ENCODE measurements at regions not wholly inside any gene's neighbourhood (a gene's known extent, or its start where the extent isn't known, plus 50 kb on each side); places are given as distances from the start of the nearest gene placed in this dataset.

- peak; percentile 84 for TF ChIP-seq FOS (IDR thresholded peaks at IDR 0.05; ENCODE audit: low read depth, low read length)
- no peak for TF ChIP-seq CEBPB (IDR thresholded peaks at IDR 0.05; ENCODE audit: low read depth, low read length)
These were observed 234.7 kb upstream of the E2F7 start (continued) for GRCh38 chr12:77299910-77300669.

- H3K56ac ChIP-seq (ENCODE audit: extremely low read depth, insufficient read depth, low read length): no peak overlapping the region
- no peak overlapping the region for H3K9ac ChIP-seq (ENCODE audit: low read depth, low read length)
- no TSS peak for BruUV-seq (replicated peaks)
- H4K20me1 ChIP-seq (ENCODE audit: insufficient read depth, low read length): no peaks in the 10 kb centered on the region
- peak overlapping the region; percentile 18 for H3K4ac ChIP-seq (ENCODE audit: low read depth, low read length)
- no peaks in the 10 kb centered on the region for H3K79me1 ChIP-seq (ENCODE audit: low read depth in 1 of 2, low read length in 2 of 2)
- H2AFZ ChIP-seq (replicated peaks; ENCODE audit: low read length, poor library complexity): peak overlapping the region; percentile 25
- TF ChIP-seq NFE2L2 (IDR thresholded peaks at IDR 0.05; ENCODE audit: low read depth, low read length) (no peak), MAFK (IDR thresholded peaks at IDR 0.05; ENCODE audit: low read depth, low read length) (no peak), MAZ (IDR thresholded peaks at IDR 0.05; ENCODE audit: borderline replicate concordance, low read depth, low read length) (no peak), RAD21 (IDR thresholded peaks at IDR 0.05; ENCODE audit: low read length) (no peak), RFX5 (IDR thresholded peaks at IDR 0.05; ENCODE audit: low read depth, low read length) (no peak), CTCF (conservative IDR thresholded peaks at IDR 0.05; ENCODE audit: low read depth, low read length) (no peak), USF2 (IDR thresholded peaks at IDR 0.05; ENCODE audit: low read depth, low read length) (no peak), CHD1 (IDR thresholded peaks at IDR 0.05; ENCODE audit: low read depth, low read length) (no peak), RCOR1 (IDR thresholded peaks at IDR 0.05; ENCODE audit: insufficient replicate concordance, low read length) (no peak)
- CTCF ChIA-PET: no interaction called here
- peak overlapping the region; percentile 10; the same call in 1 of the 2 replicates for H4K91ac ChIP-seq (ENCODE audit: insufficient read depth, low read depth, low read length)
- no peak overlapping the region for H3K27ac ChIP-seq (ENCODE audit: insufficient read depth, low read length)
- H2BK120ac ChIP-seq (ENCODE audit: low read depth, low read length): peak overlapping the region; percentile 65
- no peaks in the 10 kb centered on the region for H3K9me3 ChIP-seq (ENCODE audit: control insufficient read depth, insufficient read depth, low read length)
- no CpG with 5 or more reads among the region's 3 CpGs for WGBS, 2 experiments (ENCODE audit: extremely low coverage in 2 of 2, insufficient read length in 1 of 2)
- dilution Hi-C loops (cut with HindIII; ENCODE audit: low sequenced_read_pairs, unreplicated experiment) (no loop called here), in situ Hi-C loops (cut with MboI; ENCODE audit: low sequenced_read_pairs) (no loop called here), intact Hi-C loops (cut with micrococcal nuclease) (no loop called here)
- no peaks in the 10 kb centered on the region for H3K27me3 ChIP-seq (ENCODE audit: control insufficient read depth, insufficient read depth, low read length)
- ATAC-seq (ENCODE audit: low read depth) (no peak), DNase-seq (no peak)
- peak overlapping the region; percentile 57 for H2AK5ac ChIP-seq (ENCODE audit: low read depth, low read length)
- peaks cover 8% of the 10 kb centered on the region for H3K4me1 ChIP-seq (ENCODE audit: control insufficient read depth, insufficient read depth, low read length)
- POLR2A ChIA-PET (ENCODE audit: unreplicated experiment): no interaction called here
- H3K4me2 ChIP-seq (ENCODE audit: low read depth, low read length): no peak overlapping the region
- peak overlapping the region; percentile 33; the same call in 1 of the 2 replicates for H3K14ac ChIP-seq (replicated peaks; ENCODE audit: low read depth, low read length)
- peak overlapping the region; percentile 41 for H2BK20ac ChIP-seq (ENCODE audit: low read depth, low read length)
- H2BK15ac ChIP-seq (ENCODE audit: low read depth, low read length): peak overlapping the region; percentile 95; the same call in 2 of the 3 replicates
- no peak overlapping the region for H4K5ac ChIP-seq (ENCODE audit: low read depth, low read length)
- H3K18ac ChIP-seq (ENCODE audit: low read depth, low read length): 0 out of 2 replicates have a peak overlapping the region, but pooled peaks have one; percentile 12
- peak overlapping the region in 1 of 2 experiments; percentile 30; a peak in 1 of 4 replicates for H4K8ac ChIP-seq (ENCODE audit: low read depth in 2 of 2, low read length in 2 of 2)
- H3K9me1 ChIP-seq (ENCODE audit: insufficient read depth, low read length): peaks cover 5% of the 10 kb centered on the region; the same call in 1 of the 2 replicates
- H2BK5ac ChIP-seq (ENCODE audit: low read depth, low read length, poor library complexity, severe bottlenecking): peak overlapping the region; percentile 3
- no peak overlapping the region for H3K4me3 ChIP-seq (ENCODE audit: insufficient read depth, low read depth, low read length)
- H3K36me3 ChIP-seq (ENCODE audit: control insufficient read depth, insufficient read depth, low read length): no peaks in the 10 kb centered on the region
- no peak overlapping the region for H2AK9ac ChIP-seq (replicated peaks; ENCODE audit: low read depth, low read length, poor library complexity)
- peak overlapping the region; percentile 28; the same call in 1 of the 2 replicates for H3K23ac ChIP-seq (ENCODE audit: low read depth, low read length)
These were observed 233.6 kb upstream of the E2F7 start for GRCh38 chr12:77299001-77299400.

All from IMR-90 (cell line).